Testis (tissue), 2 donors: ENCODE measurements at regions not wholly inside any gene's neighbourhood (a gene's known extent, or its start where the extent isn't known, plus 50 kb on each side); places are given as distances from the start of the nearest gene placed in this dataset.

Source experiments
- POLR2A ChIP-seq: fragments of 450-650 bp; IDR thresholded peaks from one replicate; pipeline ENCODE4 v1.6.1; 2017; ENCODE audit warnings: antibody characterized with exemption, mild to moderate bottlenecking, moderate library complexity
- TF ChIP-seq, protein P1 (sequence below), 3 experiments: fragments of 450-650 bp in 2 of 3; fragments of 200-600 bp in 1 of 3; sonication (generic) in 1 of 3; IDR thresholded peaks; one replicate each; pipeline ENCODE4 v1.5.1; 2016 to 2019; ENCODE audit warnings: antibody characterized with exemption in 3 of 3, mild to moderate bottlenecking in 2 of 3, moderate library complexity in 1 of 3

- TF ChIP-seq, protein P1, sequence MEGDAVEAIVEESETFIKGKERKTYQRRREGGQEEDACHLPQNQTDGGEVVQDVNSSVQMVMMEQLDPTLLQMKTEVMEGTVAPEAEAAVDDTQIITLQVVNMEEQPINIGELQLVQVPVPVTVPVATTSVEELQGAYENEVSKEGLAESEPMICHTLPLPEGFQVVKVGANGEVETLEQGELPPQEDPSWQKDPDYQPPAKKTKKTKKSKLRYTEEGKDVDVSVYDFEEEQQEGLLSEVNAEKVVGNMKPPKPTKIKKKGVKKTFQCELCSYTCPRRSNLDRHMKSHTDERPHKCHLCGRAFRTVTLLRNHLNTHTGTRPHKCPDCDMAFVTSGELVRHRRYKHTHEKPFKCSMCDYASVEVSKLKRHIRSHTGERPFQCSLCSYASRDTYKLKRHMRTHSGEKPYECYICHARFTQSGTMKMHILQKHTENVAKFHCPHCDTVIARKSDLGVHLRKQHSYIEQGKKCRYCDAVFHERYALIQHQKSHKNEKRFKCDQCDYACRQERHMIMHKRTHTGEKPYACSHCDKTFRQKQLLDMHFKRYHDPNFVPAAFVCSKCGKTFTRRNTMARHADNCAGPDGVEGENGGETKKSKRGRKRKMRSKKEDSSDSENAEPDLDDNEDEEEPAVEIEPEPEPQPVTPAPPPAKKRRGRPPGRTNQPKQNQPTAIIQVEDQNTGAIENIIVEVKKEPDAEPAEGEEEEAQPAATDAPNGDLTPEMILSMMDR (IDR thresholded peaks at IDR 0.05), result no peak
- TF ChIP-seq POLR2A, result no peak
These were observed 74.6 kb upstream of the PRR23E start for GRCh38 chr3:127118366-127118765.
